C4-2B (cell line): ENCODE measurements at regions not wholly inside any gene's neighbourhood (a gene's known extent, or its start where the extent isn't known, plus 50 kb on each side); places are given as distances from the start of the nearest gene placed in this dataset.
"Not testable (repeated sequence)": the region's sequence is repeated elsewhere in the genome, so short reads cannot be mapped to it uniquely, and the experiment has no call there.

ENCODE experiments used
- ZFX ChIP-seq: fragments of 450-650 bp; IDR thresholded peaks from 2 replicates; pipeline ENCODE4 v1.6.1; 2017
- TF ChIP-seq, protein P1 (sequence below): fragments of 450-650 bp; conservative IDR thresholded peaks from 2 replicates; pipeline ENCODE4 v1.5.1; 2017; ENCODE audit warnings: mild to moderate bottlenecking

GRCh38 chr7:35978816-35979640 lies 174.0 kb upstream of the EEPD1 start:
- TF ChIP-seq, protein P1, sequence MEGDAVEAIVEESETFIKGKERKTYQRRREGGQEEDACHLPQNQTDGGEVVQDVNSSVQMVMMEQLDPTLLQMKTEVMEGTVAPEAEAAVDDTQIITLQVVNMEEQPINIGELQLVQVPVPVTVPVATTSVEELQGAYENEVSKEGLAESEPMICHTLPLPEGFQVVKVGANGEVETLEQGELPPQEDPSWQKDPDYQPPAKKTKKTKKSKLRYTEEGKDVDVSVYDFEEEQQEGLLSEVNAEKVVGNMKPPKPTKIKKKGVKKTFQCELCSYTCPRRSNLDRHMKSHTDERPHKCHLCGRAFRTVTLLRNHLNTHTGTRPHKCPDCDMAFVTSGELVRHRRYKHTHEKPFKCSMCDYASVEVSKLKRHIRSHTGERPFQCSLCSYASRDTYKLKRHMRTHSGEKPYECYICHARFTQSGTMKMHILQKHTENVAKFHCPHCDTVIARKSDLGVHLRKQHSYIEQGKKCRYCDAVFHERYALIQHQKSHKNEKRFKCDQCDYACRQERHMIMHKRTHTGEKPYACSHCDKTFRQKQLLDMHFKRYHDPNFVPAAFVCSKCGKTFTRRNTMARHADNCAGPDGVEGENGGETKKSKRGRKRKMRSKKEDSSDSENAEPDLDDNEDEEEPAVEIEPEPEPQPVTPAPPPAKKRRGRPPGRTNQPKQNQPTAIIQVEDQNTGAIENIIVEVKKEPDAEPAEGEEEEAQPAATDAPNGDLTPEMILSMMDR: not testable (repeated sequence)
- TF ChIP-seq ZFX: not testable (repeated sequence)
